Heart left ventricle (tissue), 13 donors: ENCODE measurements at regions not wholly inside any gene's neighbourhood (a gene's known extent, or its start where the extent isn't known, plus 50 kb on each side); places are given as distances from the start of the nearest gene placed in this dataset.

ENCODE experiments used
- POLR2A ChIP-seq, 2 donors: fragments of 450-650 bp; IDR thresholded peaks; one replicate each; pipeline ENCODE4 v1.6.1; 2017; ENCODE audit warnings: antibody characterized with exemption in 2 of 2, mild to moderate bottlenecking in 2 of 2, moderate library complexity in 2 of 2
- TF ChIP-seq, protein P1 (sequence below), 12 donors: fragments of 200-600 bp; sonication (generic) in 4 of 12; IDR thresholded peaks; one replicate each; pipeline versions ENCODE4 v1.5.0 to v1.8.0; 2018 to 2022; ENCODE audit warnings: antibody characterized with exemption in 12 of 12, mild to moderate bottlenecking in 5 of 12
- donor health status: ischemic (EF 13 %, LVEDD 7.1; RV severe dilation, severe dysfunction).
- donor health status: DM: no; HTN: yes; CAD: no.
- donor health status: DM: no; HTN: no; CAD: no.
- donor health status: ischemic (EF 25% LVEDD 6.9; RV normal size, moderate dysfunction).
- donor health status: ischemic (EF 25% LVEDD 5.7; RV mildly dilated, moderate dysfunction).
- donor health status: ischemic (EF 35%, LVEDD 5.7; RV mildly dilated, moderate dysfunction).
- donor health status: nonischemic (EF 11% LVEDD 7.7; RV severe dilation, severe dysfunction).
- donor health status: DM: yes; HTN: yes; CAD: no.
- donor health status: PGD.
- donor health status: ischemic (EF 29% LVEDD 5.4; RV normal size, mild dysfunction).
- donor health status: nonischemic (EF 23%, LVEDD 6.1; RV moderate dilation, normal function).

DNA sequence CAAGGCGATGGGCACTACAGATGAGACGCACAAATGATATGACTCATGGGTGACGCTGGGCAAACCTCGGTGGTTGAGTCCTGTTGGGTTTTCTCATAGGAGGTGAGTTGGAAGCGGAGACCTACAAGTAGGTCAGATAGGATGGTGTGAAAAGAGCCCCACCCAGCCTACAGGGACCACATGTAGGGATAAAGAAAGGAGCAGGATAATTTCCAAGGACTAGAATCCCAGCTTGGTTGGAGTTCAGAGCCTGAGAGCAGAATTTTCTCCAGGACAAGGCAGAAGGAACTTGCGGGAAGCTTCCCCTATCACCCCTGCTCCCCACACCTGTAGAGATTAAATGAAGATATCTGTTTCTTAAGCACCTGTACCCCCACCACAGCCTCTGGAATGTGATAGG, 489.7 kb upstream of the CDH4 start:
- TF ChIP-seq, protein P1, sequence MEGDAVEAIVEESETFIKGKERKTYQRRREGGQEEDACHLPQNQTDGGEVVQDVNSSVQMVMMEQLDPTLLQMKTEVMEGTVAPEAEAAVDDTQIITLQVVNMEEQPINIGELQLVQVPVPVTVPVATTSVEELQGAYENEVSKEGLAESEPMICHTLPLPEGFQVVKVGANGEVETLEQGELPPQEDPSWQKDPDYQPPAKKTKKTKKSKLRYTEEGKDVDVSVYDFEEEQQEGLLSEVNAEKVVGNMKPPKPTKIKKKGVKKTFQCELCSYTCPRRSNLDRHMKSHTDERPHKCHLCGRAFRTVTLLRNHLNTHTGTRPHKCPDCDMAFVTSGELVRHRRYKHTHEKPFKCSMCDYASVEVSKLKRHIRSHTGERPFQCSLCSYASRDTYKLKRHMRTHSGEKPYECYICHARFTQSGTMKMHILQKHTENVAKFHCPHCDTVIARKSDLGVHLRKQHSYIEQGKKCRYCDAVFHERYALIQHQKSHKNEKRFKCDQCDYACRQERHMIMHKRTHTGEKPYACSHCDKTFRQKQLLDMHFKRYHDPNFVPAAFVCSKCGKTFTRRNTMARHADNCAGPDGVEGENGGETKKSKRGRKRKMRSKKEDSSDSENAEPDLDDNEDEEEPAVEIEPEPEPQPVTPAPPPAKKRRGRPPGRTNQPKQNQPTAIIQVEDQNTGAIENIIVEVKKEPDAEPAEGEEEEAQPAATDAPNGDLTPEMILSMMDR (IDR thresholded peaks at IDR 0.05), result no peak
- TF ChIP-seq POLR2A (IDR thresholded peaks at IDR 0.05), result no peak
